T-helper 1 cell treated with Interleukin-12 subunit alpha and Interleukin-12 subunit beta and Interleukin-4 antibody, amounts not matched to agents 30 μg/mL and 1 μg/mL, for 36 hours (primary cell): ENCODE measurements at regions not wholly inside any gene's neighbourhood (a gene's known extent, or its start where the extent isn't known, plus 50 kb on each side); places are given as distances from the start of the nearest gene placed in this dataset.

Source experiments
- H3K27ac Mint-ChIP-seq: one replicate; pipeline ENCODE4 v1.8.0; 2021; ENCODE audit warnings: mild to moderate bottlenecking, mixed read lengths
- H3K27me3 Mint-ChIP-seq: one replicate; pipeline ENCODE4 v1.8.0; 2021; ENCODE audit warnings: low read depth, mixed read lengths
- H3K36me3 Mint-ChIP-seq: one replicate; pipeline ENCODE4 v1.8.0; 2021; ENCODE audit warnings: low read depth, mixed read lengths
- H3K4me1 Mint-ChIP-seq: one replicate; pipeline ENCODE4 v1.8.0; 2021; ENCODE audit warnings: low read depth, mixed read lengths
- H3K4me3 Mint-ChIP-seq: one replicate; pipeline ENCODE4 v1.8.0; 2021; ENCODE audit warnings: mild to moderate bottlenecking, moderate library complexity, mixed read lengths
- H3K9me3 Mint-ChIP-seq: one replicate; pipeline ENCODE4 v1.8.0; 2021; ENCODE audit warnings: mixed read lengths

GRCh38 chr5:167777746-167778145 lies 513.7 kb upstream of the WWC1 start:
- Mint-ChIP-seq H3K27me3 (no peaks in the 10 kb centered on the region), H3K4me3 (no peak overlapping the region), H3K4me1 (no peaks in the 10 kb centered on the region), H3K27ac (no peak overlapping the region), H3K36me3 (no peaks in the 10 kb centered on the region), H3K9me3 (no peaks in the 10 kb centered on the region)

GRCh38 chr5:167778228-167778627 lies 513.2 kb upstream of the WWC1 start:
- no peaks in the 10 kb centered on the region for H3K36me3 Mint-ChIP-seq
- H3K9me3 Mint-ChIP-seq: no peaks in the 10 kb centered on the region
- H3K27me3 Mint-ChIP-seq: no peaks in the 10 kb centered on the region
- H3K4me1 Mint-ChIP-seq: no peaks in the 10 kb centered on the region
- no peak overlapping the region for H3K4me3 Mint-ChIP-seq
- no peak overlapping the region for H3K27ac Mint-ChIP-seq

- Mint-ChIP-seq H3K9me3 (no peaks in the 10 kb centered on the region), H3K4me3 (no peak overlapping the region), H3K36me3 (no peaks in the 10 kb centered on the region), H3K27me3 (no peaks in the 10 kb centered on the region), H3K4me1 (no peaks in the 10 kb centered on the region), H3K27ac (no peak overlapping the region)
These were observed 511.8 kb upstream of the WWC1 start for GRCh38 chr5:167779644-167780043.

DNA sequence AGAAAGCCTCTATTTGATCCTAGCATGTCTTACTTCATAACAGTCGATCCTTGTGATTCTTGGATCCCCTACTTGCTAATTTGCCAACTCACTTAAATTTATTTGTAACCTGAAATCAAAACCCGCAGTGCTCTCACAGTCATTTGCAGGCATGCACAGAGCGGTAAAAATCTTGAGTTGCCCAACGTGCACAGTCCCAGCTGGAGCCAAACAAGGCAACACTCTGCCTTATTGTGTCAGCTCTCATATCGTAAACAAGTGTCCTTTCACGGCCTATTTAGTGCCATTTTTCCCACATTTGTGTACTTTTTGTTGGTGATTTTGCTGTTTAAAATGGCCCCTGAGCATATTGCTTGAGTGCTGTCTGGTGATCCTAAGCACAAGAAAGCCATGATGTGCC lies 511.3 kb upstream of the WWC1 start:
- Mint-ChIP-seq H3K9me3 (no peaks in the 10 kb centered on the region), H3K36me3 (no peaks in the 10 kb centered on the region), H3K27ac (no peak overlapping the region), H3K4me3 (no peak overlapping the region), H3K27me3 (no peaks in the 10 kb centered on the region), H3K4me1 (no peaks in the 10 kb centered on the region)

GRCh38 chr5:167783145-167783817 lies 508.2 kb upstream of the WWC1 start:
- no peak overlapping the region for H3K27ac Mint-ChIP-seq
- no peaks in the 10 kb centered on the region for H3K4me1 Mint-ChIP-seq
- no peaks in the 10 kb centered on the region for H3K36me3 Mint-ChIP-seq
- no peak overlapping the region for H3K4me3 Mint-ChIP-seq
- H3K9me3 Mint-ChIP-seq: no peaks in the 10 kb centered on the region
- no peaks in the 10 kb centered on the region for H3K27me3 Mint-ChIP-seq

DNA sequence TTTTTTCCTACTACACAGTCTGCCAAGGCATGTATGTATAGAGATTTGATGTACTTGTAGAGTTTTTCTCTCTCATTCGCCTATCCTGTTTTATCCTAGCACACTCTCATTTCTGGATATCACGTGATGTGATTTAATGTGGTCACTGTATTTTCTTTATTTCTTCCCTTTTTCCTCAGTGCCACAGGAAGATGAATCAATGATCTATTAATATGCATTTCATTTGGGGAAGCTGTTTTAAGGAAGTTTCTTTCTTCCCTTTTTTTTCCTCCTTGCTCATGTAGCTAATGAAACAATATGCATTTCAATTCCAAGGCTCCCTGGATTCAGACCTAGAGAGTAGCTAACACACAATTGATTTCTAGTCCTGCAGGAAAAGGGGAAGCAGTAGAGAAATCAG lies 506.3 kb upstream of the WWC1 start:
- no peaks in the 10 kb centered on the region for H3K27me3 Mint-ChIP-seq
- no peak overlapping the region for H3K4me3 Mint-ChIP-seq
- H3K9me3 Mint-ChIP-seq: no peaks in the 10 kb centered on the region
- no peak overlapping the region for H3K27ac Mint-ChIP-seq
- no peaks in the 10 kb centered on the region for H3K36me3 Mint-ChIP-seq
- no peaks in the 10 kb centered on the region for H3K4me1 Mint-ChIP-seq

GRCh38 chr5:167785901-167786300 lies 505.5 kb upstream of the WWC1 start:
- Mint-ChIP-seq H3K9me3 (no peaks in the 10 kb centered on the region), H3K27me3 (no peaks in the 10 kb centered on the region), H3K27ac (no peak overlapping the region), H3K4me3 (no peak overlapping the region), H3K4me1 (no peaks in the 10 kb centered on the region), H3K36me3 (no peaks in the 10 kb centered on the region)

- Mint-ChIP-seq H3K27me3 (no peaks in the 10 kb centered on the region), H3K9me3 (no peaks in the 10 kb centered on the region), H3K4me1 (no peaks in the 10 kb centered on the region), H3K27ac (no peak overlapping the region), H3K4me3 (no peak overlapping the region), H3K36me3 (no peaks in the 10 kb centered on the region)
These were observed 504.4 kb upstream of the WWC1 start for GRCh38 chr5:167786871-167787578.

- no peak overlapping the region for H3K4me3 Mint-ChIP-seq
- no peaks in the 10 kb centered on the region for H3K9me3 Mint-ChIP-seq
- no peaks in the 10 kb centered on the region for H3K27me3 Mint-ChIP-seq
- H3K27ac Mint-ChIP-seq: no peak overlapping the region
- no peaks in the 10 kb centered on the region for H3K4me1 Mint-ChIP-seq
- no peaks in the 10 kb centered on the region for H3K36me3 Mint-ChIP-seq
These were observed 501.4 kb upstream of the WWC1 start for GRCh38 chr5:167790045-167790444.

DNA sequence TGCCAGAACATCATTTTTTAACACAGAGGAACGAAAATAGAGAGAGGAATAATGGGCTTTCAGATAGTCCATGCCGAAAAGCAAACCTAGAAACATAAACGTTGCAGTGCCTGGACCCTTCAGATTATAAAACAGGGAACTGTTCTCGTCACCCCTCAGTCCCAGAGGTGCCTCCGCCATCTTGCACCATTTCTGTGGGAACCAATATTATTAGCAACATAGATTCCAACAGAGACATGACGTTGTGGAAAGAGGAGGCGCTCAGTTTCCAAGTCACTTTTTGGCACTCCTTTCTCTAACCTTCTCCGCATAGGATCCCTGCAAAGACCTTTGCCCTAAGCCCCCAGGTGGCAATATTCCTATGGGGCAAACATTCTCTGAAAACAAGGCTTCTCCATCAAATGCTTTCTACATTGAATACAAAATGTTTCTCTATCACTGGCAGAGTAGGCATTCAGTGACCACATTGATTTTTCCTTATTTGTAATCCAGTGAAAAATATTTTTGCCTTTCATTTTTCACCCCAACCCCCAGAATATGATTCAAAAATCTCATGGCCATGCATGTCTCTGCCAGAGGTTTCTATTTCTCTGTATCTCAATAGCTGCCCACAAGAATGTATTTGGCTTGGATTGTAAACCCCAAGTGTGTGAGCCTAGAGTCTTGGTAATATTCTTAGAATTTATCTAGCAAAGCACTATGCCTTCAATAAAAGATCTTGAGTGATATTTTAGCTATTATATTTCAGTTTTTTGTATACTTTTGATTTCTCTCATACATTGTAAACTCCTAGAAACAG lies 500.8 kb upstream of the WWC1 start:
- Mint-ChIP-seq H3K27me3 (no peaks in the 10 kb centered on the region), H3K27ac (no peak overlapping the region), H3K9me3 (no peaks in the 10 kb centered on the region), H3K4me3 (no peak overlapping the region), H3K36me3 (no peaks in the 10 kb centered on the region), H3K4me1 (no peaks in the 10 kb centered on the region)

DNA sequence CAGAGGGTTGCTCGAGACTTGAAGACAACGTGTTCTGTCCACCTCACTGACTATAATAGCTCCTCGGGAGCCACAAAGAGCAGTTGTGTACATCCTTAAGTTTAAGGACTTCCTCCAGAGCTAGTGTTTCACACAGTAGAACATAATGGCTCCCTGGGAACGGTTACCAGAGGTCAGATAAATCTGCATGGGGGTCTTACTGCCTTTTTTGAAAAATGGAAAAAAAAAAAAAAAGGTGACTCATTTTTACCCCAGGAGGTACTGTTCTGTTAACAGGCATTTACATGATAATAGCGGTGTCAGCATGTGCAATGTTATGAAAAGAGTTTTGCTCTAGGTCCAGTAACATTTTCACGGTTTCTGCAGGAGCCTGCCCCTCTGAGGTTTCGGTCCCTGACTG lies 498.9 kb upstream of the WWC1 start:
- no peak overlapping the region for H3K27ac Mint-ChIP-seq
- H3K36me3 Mint-ChIP-seq: no peaks in the 10 kb centered on the region
- no peaks in the 10 kb centered on the region for H3K4me1 Mint-ChIP-seq
- no peak overlapping the region for H3K4me3 Mint-ChIP-seq
- H3K27me3 Mint-ChIP-seq: no peaks in the 10 kb centered on the region
- no peaks in the 10 kb centered on the region for H3K9me3 Mint-ChIP-seq

DNA sequence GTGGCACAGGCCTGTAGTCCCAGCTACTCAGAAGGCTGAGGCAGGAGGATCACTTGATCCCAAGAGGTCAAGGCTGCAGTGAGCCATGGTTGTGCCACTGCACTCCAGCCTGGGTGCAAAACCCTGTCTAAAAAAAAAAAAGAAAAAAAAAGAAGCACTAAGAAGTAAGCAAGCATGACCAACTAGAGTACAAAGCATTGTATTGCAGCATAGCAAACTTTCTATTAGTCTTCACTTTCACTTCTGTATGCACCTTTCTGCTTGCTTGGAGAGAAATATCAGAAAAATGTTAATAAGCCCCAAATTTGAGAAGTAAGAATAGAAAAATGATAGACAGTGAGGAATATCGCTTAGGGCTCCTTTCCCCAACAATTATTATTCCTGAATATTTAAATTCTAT lies 497.7 kb upstream of the WWC1 start:
- Mint-ChIP-seq H3K27ac (no peak overlapping the region), H3K4me3 (no peak overlapping the region), H3K36me3 (no peaks in the 10 kb centered on the region), H3K9me3 (no peaks in the 10 kb centered on the region), H3K27me3 (no peaks in the 10 kb centered on the region), H3K4me1 (no peaks in the 10 kb centered on the region)

- H3K9me3 Mint-ChIP-seq: no peaks in the 10 kb centered on the region
- H3K4me3 Mint-ChIP-seq: no peak overlapping the region
- H3K4me1 Mint-ChIP-seq: no peaks in the 10 kb centered on the region
- no peaks in the 10 kb centered on the region for H3K36me3 Mint-ChIP-seq
- H3K27me3 Mint-ChIP-seq: no peaks in the 10 kb centered on the region
- H3K27ac Mint-ChIP-seq: no peak overlapping the region
These were observed 497.3 kb upstream of the WWC1 start for GRCh38 chr5:167794121-167794520.

GRCh38 chr5:167796672-167797071 lies 494.8 kb upstream of the WWC1 start:
- H3K36me3 Mint-ChIP-seq: no peaks in the 10 kb centered on the region
- H3K27me3 Mint-ChIP-seq: no peaks in the 10 kb centered on the region
- H3K9me3 Mint-ChIP-seq: no peaks in the 10 kb centered on the region
- H3K27ac Mint-ChIP-seq: no peak overlapping the region
- H3K4me1 Mint-ChIP-seq: no peaks in the 10 kb centered on the region
- no peak overlapping the region for H3K4me3 Mint-ChIP-seq

GRCh38 chr5:167797933-167798332 lies 493.5 kb upstream of the WWC1 start:
- no peaks in the 10 kb centered on the region for H3K9me3 Mint-ChIP-seq
- H3K27me3 Mint-ChIP-seq: no peaks in the 10 kb centered on the region
- H3K27ac Mint-ChIP-seq: no peak overlapping the region
- H3K4me1 Mint-ChIP-seq: no peaks in the 10 kb centered on the region
- no peak overlapping the region for H3K4me3 Mint-ChIP-seq
- H3K36me3 Mint-ChIP-seq: no peaks in the 10 kb centered on the region
